ENCODE measurements at regions not wholly inside any gene's neighbourhood (a gene's known extent, or its start where the extent isn't known, plus 50 kb on each side); places are given as distances from the start of the nearest gene placed in this dataset.

DNA sequence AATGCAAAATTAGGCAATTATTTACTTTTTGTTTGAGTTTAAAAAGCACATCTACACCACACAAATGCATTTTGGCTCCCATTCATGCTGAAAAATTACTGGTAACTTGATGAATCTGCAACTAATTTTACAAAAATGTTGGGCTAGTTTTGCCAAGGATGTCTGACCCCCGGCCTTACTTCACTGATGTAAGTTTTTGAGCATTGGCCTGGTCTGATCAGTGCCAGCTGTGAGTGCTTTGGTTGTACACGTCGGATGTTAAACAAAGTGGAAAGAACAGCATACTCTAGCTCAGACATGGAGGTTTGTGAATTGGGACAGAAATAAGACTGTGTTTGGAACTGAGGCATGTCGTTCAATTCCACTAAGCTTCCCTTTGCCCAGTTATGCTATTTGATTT lies 1044.2 kb downstream of the TLE4 start:
- no peak for TF ChIP-seq POLR2AphosphoS5 (IDR thresholded peaks at IDR 0.05; ENCODE audit: low read depth, low read length)
- TF ChIP-seq TAF1 (IDR thresholded peaks at IDR 0.05; ENCODE audit: borderline replicate concordance, insufficient read depth, low read length), result no peak
- TF ChIP-seq, protein P1, sequence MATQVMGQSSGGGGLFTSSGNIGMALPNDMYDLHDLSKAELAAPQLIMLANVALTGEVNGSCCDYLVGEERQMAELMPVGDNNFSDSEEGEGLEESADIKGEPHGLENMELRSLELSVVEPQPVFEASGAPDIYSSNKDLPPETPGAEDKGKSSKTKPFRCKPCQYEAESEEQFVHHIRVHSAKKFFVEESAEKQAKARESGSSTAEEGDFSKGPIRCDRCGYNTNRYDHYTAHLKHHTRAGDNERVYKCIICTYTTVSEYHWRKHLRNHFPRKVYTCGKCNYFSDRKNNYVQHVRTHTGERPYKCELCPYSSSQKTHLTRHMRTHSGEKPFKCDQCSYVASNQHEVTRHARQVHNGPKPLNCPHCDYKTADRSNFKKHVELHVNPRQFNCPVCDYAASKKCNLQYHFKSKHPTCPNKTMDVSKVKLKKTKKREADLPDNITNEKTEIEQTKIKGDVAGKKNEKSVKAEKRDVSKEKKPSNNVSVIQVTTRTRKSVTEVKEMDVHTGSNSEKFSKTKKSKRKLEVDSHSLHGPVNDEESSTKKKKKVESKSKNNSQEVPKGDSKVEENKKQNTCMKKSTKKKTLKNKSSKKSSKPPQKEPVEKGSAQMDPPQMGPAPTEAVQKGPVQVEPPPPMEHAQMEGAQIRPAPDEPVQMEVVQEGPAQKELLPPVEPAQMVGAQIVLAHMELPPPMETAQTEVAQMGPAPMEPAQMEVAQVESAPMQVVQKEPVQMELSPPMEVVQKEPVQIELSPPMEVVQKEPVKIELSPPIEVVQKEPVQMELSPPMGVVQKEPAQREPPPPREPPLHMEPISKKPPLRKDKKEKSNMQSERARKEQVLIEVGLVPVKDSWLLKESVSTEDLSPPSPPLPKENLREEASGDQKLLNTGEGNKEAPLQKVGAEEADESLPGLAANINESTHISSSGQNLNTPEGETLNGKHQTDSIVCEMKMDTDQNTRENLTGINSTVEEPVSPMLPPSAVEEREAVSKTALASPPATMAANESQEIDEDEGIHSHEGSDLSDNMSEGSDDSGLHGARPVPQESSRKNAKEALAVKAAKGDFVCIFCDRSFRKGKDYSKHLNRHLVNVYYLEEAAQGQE (IDR thresholded peaks at IDR 0.05; ENCODE audit: insufficient read depth in 1 of 2, low read depth in 2 of 2, low read length in 2 of 2), result no peak
- TF ChIP-seq SIN3A (IDR thresholded peaks at IDR 0.05; ENCODE audit: borderline replicate concordance, insufficient read depth, low read length), result no peak
- TF ChIP-seq FOXP2 (optimal IDR thresholded peaks at IDR 0.05; ENCODE audit: borderline replicate concordance, extremely low read depth, extremely low read length, insufficient read depth), result no peak

DNA sequence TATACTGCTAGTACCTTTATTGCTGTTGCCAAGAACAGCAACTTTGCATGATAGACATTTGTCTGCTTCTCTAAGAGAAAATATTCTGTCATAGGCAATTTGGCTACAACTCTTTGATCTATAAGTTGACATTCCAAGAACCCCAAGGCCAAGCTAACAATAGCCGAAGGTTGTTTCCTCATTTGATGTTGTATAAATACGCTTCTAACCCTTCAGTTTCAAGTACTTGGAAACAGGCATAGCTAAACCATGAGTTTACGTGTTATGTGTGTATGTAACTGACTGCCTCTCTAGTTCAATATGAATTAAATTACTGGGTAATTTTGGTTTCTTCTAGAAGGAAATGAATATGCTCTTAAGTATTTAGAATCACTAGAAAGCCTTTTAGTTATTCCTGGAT lies 1034.0 kb downstream of the TLE4 start:
- TF ChIP-seq SIN3A (IDR thresholded peaks at IDR 0.05; ENCODE audit: borderline replicate concordance, insufficient read depth, low read length) (no peak), FOXP2 (optimal IDR thresholded peaks at IDR 0.05; ENCODE audit: borderline replicate concordance, extremely low read depth, extremely low read length, insufficient read depth) (no peak), POLR2AphosphoS5 (IDR thresholded peaks at IDR 0.05; ENCODE audit: low read depth, low read length) (no peak), TAF1 (IDR thresholded peaks at IDR 0.05; ENCODE audit: borderline replicate concordance, insufficient read depth, low read length) (no peak)
- TF ChIP-seq, protein P1 (IDR thresholded peaks at IDR 0.05; ENCODE audit: insufficient read depth in 1 of 2, low read depth in 2 of 2, low read length in 2 of 2), result no peak

DNA sequence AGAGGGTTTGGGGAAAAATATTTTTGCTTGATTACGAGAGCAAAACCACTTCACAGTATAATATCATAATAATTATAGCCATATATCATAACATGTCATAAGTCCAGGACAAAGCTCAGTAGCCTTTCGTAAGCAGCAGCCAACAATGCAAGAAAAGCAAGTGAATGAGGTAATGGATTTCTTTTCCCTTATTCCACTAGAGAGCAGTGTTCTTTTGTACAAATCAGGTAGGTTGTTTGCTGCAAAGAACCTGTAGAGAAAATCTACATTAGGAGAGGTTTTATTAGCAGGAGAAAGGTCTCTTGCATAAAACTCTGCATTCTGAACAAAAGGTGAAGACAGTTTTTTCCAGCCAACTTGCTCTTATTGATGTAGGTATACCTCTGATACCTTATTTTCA lies 1033.4 kb downstream of the TLE4 start:
- TF ChIP-seq POLR2AphosphoS5 (IDR thresholded peaks at IDR 0.05; ENCODE audit: low read depth, low read length), result no peak

DNA sequence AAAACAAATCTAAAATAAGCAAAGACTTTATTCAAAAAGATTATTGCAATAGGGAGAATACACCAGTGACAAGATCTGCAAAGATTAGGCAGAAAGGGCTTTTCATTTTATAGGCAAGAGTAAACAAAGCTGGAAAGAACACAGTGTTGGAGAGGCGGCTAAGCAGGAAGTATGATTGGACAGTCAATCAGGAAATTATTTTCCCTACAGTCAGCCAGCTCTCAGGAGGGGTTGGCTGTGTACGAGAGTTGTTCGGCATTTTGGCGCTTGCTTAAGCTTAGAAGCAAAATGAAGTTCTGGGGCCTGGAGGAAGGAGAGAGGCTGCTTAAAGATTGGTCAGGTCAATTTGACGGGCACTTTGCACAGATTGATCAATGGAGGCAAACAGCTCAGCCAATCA lies 1030.5 kb downstream of the TLE4 start:
- no peak for TF ChIP-seq SIN3A (IDR thresholded peaks at IDR 0.05; ENCODE audit: borderline replicate concordance, insufficient read depth, low read length)
- no peak for TF ChIP-seq POLR2AphosphoS5 (IDR thresholded peaks at IDR 0.05; ENCODE audit: low read depth, low read length)
- TF ChIP-seq TAF1 (IDR thresholded peaks at IDR 0.05; ENCODE audit: borderline replicate concordance, insufficient read depth, low read length), result no peak
- TF ChIP-seq, protein P1 (IDR thresholded peaks at IDR 0.05; ENCODE audit: insufficient read depth in 1 of 2, low read depth in 2 of 2, low read length in 2 of 2), result no peak
- no peak for TF ChIP-seq FOXP2 (optimal IDR thresholded peaks at IDR 0.05; ENCODE audit: borderline replicate concordance, extremely low read depth, extremely low read length, insufficient read depth)

DNA sequence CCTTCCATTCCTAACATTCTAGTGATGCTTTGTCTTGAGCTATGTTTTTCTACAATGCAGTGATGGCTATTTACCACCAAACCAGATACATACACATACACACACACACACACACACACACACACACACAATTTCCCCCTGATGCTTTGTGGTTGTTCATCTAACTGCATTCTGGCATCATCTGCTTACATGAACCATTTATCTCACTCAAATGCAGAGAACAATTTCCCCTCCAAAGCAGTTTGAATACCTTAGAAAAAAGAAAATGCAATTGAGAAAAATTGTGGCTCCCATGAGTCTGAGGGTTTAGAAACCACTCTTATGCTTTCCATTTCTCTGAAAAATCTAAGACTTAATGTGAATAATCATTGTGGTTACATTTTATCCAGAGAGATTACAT lies 1024.8 kb downstream of the TLE4 start:
- TF ChIP-seq POLR2AphosphoS5 (IDR thresholded peaks at IDR 0.05; ENCODE audit: low read depth, low read length) (no peak), SIN3A (IDR thresholded peaks at IDR 0.05; ENCODE audit: borderline replicate concordance, insufficient read depth, low read length) (no peak), FOXP2 (optimal IDR thresholded peaks at IDR 0.05; ENCODE audit: borderline replicate concordance, extremely low read depth, extremely low read length, insufficient read depth) (no peak), TAF1 (IDR thresholded peaks at IDR 0.05; ENCODE audit: borderline replicate concordance, insufficient read depth, low read length) (no peak)
- TF ChIP-seq, protein P1 (IDR thresholded peaks at IDR 0.05; ENCODE audit: insufficient read depth in 1 of 2, low read depth in 2 of 2, low read length in 2 of 2), result no peak
